A673 (cell line): ENCODE measurements at regions not wholly inside any gene's neighbourhood (a gene's known extent, or its start where the extent isn't known, plus 50 kb on each side); places are given as distances from the start of the nearest gene placed in this dataset.

Experiments used
- BruUV-seq: library from RNA; stranded (reverse); fragments of 400-500 nt; replicated peaks from 2 replicates; lab custom pipeline; 2021; lab: Mats Ljungman, UMichigan
- CTCF ChIA-PET: fragments of 300-600 bp; sonication (Branson Sonifier 250); formaldehyde crosslinking; loops from one replicate; lab custom pipeline; 2022; ENCODE audit warnings: antibody characterized with exemption; lab: Charles Lee
- POLR2A ChIA-PET: fragments of 300-600 bp; sonication (Branson Sonifier 250); formaldehyde crosslinking; loops from one replicate; lab custom pipeline; 2022; ENCODE audit warnings: antibody characterized with exemption; ENCODE audit not compliant: low non-redundant PET; lab: Charles Lee
- DNase-seq: peaks from one replicate; pipeline ENCODE4 v3.0.0-alpha.2; 2015; ENCODE audit warnings: low spot score
- H3K27ac ChIP-seq: fragments of 200-600 bp; sonication (generic); 2 replicates; pipeline ENCODE4 v1.5.1; 2016; ENCODE audit warnings: mixed run types, low read depth, mild to moderate bottlenecking, mixed read lengths, antibody characterized with exemption, low read length; ENCODE audit not compliant: poor library complexity, severe bottlenecking
- H3K27me3 ChIP-seq: fragments of 200-600 bp; sonication (generic); replicated peaks from 2 replicates; pipeline ENCODE4 v1.6.1; 2017; ENCODE audit warnings: mixed run types, low read depth, mild to moderate bottlenecking, mixed read lengths, antibody characterized with exemption, low read length; ENCODE audit not compliant: insufficient read depth, poor library complexity
- H3K36me3 ChIP-seq: fragments of 200-600 bp; sonication (generic); 2 replicates; pipeline ENCODE4 v1.6.1; 2016; ENCODE audit warnings: mixed run types, mild to moderate bottlenecking, mixed read lengths, antibody characterized with exemption, low read length; ENCODE audit not compliant: insufficient read depth, poor library complexity, severe bottlenecking
- H3K4me1 ChIP-seq: fragments of 200-600 bp; sonication (generic); 2 replicates; pipeline ENCODE4 v1.6.1; 2017; ENCODE audit warnings: mixed run types, mild to moderate bottlenecking, mixed read lengths, antibody characterized with exemption, low read length; ENCODE audit not compliant: insufficient read depth, poor library complexity, severe bottlenecking
- H3K4me3 ChIP-seq: fragments of 200-600 bp; sonication (generic); 2 replicates; pipeline ENCODE4 v1.5.1; 2016; ENCODE audit warnings: low read depth, mixed run types, mild to moderate bottlenecking, mixed read lengths, low read length; ENCODE audit not compliant: poor library complexity, severe bottlenecking
- H3K9me3 ChIP-seq: fragments of 200-600 bp; sonication (generic); 2 replicates; pipeline ENCODE4 v1.6.1; 2016; ENCODE audit warnings: mixed run types, low read depth, mild to moderate bottlenecking, mixed read lengths, antibody characterized with exemption, low read length; ENCODE audit not compliant: poor library complexity, severe bottlenecking
- EZH2 ChIP-seq: fragments of 200-600 bp; sonication (generic); IDR thresholded peaks from 2 replicates; pipeline ENCODE4 v1.6.1; 2017; ENCODE audit warnings: borderline replicate concordance, low read depth, mild to moderate bottlenecking, mixed read lengths, antibody characterized with exemption, low read length; ENCODE audit not compliant: poor library complexity, severe bottlenecking
- intact Hi-C: fragments of 100-400 bp; cut with micrococcal nuclease; formaldehyde crosslinking; loops from one replicate; pipeline ENCODE4 v1.10.0; 2022; ENCODE audit not compliant: unreplicated experiment
- TF ChIP-seq, protein P1 (sequence below): fragments of 300-800, 200-600 bp; sonication (generic); conservative IDR thresholded peaks from 2 replicates; pipeline ENCODE4 v1.5.1; 2017; ENCODE audit warnings: low read depth, mild to moderate bottlenecking, antibody characterized with exemption, low read length, moderate library complexity, mixed read lengths

GRCh38 chr20:23231561-23232218, 118.9 kb upstream of the NXT1 start:
- intact Hi-C loops: no loop called here
- ChIA-PET CTCF (no interaction called here), POLR2A (no interaction called here)
- no TSS peak for BruUV-seq
- H3K4me3 ChIP-seq: no peak overlapping the region
- DNase-seq: no peak
- no peak overlapping the region for H3K27ac ChIP-seq
- no peak for TF ChIP-seq EZH2
- TF ChIP-seq, protein P1, sequence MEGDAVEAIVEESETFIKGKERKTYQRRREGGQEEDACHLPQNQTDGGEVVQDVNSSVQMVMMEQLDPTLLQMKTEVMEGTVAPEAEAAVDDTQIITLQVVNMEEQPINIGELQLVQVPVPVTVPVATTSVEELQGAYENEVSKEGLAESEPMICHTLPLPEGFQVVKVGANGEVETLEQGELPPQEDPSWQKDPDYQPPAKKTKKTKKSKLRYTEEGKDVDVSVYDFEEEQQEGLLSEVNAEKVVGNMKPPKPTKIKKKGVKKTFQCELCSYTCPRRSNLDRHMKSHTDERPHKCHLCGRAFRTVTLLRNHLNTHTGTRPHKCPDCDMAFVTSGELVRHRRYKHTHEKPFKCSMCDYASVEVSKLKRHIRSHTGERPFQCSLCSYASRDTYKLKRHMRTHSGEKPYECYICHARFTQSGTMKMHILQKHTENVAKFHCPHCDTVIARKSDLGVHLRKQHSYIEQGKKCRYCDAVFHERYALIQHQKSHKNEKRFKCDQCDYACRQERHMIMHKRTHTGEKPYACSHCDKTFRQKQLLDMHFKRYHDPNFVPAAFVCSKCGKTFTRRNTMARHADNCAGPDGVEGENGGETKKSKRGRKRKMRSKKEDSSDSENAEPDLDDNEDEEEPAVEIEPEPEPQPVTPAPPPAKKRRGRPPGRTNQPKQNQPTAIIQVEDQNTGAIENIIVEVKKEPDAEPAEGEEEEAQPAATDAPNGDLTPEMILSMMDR: no peak
- H3K27me3 ChIP-seq: peaks cover 10% of the 10 kb centered on the region
- no peaks in the 10 kb centered on the region for H3K4me1 ChIP-seq
- H3K36me3 ChIP-seq: no peaks in the 10 kb centered on the region
- no peaks in the 10 kb centered on the region for H3K9me3 ChIP-seq

DNA sequence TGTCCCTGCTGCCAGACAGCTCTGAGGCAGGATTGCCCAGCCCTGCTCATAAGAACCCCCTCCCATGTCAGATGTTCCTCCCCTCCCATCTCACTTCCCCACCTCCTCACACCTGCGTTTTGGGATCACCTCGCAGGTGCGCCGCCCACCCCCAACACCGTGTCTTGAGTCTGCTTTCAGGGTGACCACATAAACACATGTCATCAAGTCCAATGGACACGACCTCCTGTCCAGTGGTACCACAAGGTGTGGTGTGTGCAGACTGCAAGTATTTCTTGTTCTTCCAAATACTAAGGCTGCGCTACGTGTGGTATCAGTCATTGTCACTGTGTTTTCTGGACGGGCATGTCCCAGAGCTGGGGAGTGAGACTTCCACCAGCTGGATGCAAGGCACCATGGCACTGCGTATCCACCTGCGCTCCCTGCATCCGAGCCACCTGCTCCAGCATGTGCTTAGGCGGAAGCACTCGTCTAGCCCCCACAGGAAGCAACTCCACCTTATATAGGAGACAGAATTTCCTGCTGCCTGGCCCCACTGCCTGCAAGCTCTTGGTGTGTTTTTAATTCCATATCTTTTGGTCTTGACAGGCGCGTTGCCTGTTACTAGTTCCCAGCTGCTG, 119.7 kb upstream of the NXT1 start:
- ChIA-PET CTCF (no interaction called here), POLR2A (no interaction called here)
- Histone ChIP-seq H3K4me3 (no peak overlapping the region), H3K27me3 (peaks cover 10% of the 10 kb centered on the region), H3K9me3 (no peaks in the 10 kb centered on the region), H3K27ac (no peak overlapping the region), H3K4me1 (no peaks in the 10 kb centered on the region), H3K36me3 (no peaks in the 10 kb centered on the region)
- no TSS peak for BruUV-seq
- no peak for DNase-seq
- TF ChIP-seq, protein P1: no peak
- TF ChIP-seq EZH2: no peak
- intact Hi-C loops: no loop called here

GRCh38 chr20:23229989-23230388, 120.6 kb upstream of the NXT1 start:
- ChIA-PET POLR2A (no interaction called here), CTCF (no interaction called here)
- H3K4me3 ChIP-seq: no peak overlapping the region
- DNase-seq: no peak
- no peak for TF ChIP-seq EZH2
- TF ChIP-seq, protein P1: no peak
- BruUV-seq: no TSS peak
- no peak overlapping the region for H3K27ac ChIP-seq
- intact Hi-C loops: no loop called here
- H3K27me3 ChIP-seq: peaks cover 13% of the 10 kb centered on the region
- H3K36me3 ChIP-seq: no peaks in the 10 kb centered on the region
- no peaks in the 10 kb centered on the region for H3K4me1 ChIP-seq
- no peaks in the 10 kb centered on the region for H3K9me3 ChIP-seq
